Left hindlimb (tissue), 1 donor: ENCODE measurements at regions not wholly inside any gene's neighbourhood (a gene's known extent, or its start where the extent isn't known, plus 50 kb on each side); places are given as distances from the start of the nearest gene placed in this dataset.
A peak's percentile ranks its signal among the peaks of the same experiment; 100 is the strongest.

Source experiments
- DNase-seq: peaks from one replicate; pipeline ENCODE4 v3.0.0-alpha.2; 2018

DNA sequence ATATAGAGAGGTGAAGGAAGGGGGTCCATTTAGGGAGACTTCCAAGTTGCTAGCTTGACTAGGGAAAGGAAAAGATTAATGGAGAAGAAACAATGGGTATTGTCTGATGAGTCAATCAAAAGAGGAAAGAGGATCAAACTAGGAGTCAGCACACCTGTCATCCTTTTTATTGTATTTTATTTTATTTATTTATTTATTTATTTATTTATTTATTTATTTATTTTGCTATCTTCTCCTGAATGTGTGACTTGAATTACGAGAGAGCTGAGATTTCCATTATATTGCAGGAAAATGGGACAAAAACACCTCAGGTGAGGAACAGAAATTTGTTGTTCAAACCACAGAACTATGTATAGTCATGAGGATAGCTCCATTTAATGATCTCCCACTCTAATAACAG is 58.9 kb downstream of the NUDT11 start:
- DNase-seq: no peak

DNA sequence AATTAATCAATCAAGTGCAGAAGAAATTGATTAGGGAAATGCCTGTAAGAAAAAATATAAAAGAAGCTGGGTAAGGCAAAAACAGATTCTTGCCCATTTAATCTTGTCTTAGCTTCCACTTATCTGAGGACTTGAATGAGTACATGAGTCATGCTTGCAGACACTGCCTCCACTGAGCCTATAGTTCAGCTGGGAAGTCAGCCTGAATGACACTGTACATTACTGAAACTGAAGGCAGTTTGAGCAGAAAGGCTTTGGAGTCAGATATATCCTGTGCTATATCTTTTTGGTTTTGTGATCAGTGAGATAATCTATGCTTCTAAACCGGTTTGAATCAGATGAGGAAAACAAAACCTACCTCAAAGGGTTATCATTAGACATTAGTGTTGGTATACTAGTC is 61.3 kb downstream of the NUDT11 start:
- no peak for DNase-seq

DNA sequence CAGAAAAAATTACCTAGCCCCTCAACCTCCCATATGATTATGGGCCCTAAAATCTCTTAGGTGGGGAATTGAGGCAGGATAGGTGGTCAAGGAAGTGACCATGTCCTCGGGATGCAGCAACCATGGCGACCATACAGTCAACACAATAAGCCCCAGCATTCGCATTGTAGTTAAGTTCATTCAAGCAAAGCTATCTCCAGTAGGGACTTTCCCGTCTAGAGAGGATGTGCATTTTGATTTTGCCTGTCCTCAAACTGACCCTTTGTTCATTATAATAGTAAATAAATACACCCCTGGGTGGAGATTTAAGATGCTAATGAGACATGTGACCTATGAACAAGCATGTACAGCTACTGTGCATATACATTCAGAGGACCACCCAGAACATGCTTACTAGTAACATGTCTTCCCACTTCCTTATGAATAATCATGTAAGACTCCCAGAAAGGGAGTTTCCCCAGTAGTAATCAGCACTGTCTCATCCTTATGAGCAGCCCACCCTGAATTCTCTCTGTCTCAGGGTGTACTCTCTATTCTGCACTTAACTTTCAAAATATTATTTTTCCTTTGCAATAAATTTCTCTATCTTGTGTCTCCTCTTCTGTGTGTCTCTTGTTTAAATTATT is 74.3 kb downstream of the NUDT11 start:
- no peak for DNase-seq

DNA sequence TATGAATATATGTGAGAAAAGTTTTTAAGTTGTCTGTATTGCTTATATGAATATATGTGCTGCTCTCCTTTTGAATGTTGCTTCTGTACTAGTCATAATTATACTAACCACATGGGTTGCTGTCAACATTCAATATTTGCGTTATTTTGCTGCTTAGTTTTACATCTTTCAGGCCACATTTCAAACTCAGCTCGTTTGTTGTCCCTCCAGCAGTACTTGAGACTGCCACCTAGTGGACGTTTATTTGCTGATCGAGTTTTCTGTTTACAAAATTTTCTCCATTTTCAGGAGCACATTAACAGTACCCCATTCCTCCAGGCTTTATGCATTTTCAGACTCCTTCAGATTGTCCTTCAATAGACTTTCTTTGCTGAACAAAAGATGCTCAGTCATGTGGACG is 75.8 kb downstream of the NUDT11 start:
- no peak for DNase-seq

DNA sequence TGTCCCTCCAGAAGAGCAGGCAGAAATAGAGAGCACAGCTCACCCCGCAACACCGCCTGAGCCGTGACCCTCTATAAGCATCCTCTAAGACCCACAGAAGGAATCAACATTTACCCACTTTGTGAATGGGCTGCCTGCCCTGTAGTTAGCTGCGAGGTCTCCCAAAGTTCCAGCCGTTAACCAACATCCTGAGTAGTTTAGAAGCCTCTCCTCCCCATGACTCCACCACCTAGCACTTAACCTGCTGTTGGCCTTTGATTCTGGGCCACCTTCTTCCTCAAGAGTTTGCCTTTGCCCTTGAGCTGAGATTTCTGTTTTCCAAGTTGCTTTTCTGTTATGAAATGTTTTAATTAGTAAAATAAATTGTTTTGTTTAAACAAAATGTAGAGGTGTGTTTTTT is 75.8 kb downstream of the NUDT10 start:
- DNase-seq: no peak

DNA sequence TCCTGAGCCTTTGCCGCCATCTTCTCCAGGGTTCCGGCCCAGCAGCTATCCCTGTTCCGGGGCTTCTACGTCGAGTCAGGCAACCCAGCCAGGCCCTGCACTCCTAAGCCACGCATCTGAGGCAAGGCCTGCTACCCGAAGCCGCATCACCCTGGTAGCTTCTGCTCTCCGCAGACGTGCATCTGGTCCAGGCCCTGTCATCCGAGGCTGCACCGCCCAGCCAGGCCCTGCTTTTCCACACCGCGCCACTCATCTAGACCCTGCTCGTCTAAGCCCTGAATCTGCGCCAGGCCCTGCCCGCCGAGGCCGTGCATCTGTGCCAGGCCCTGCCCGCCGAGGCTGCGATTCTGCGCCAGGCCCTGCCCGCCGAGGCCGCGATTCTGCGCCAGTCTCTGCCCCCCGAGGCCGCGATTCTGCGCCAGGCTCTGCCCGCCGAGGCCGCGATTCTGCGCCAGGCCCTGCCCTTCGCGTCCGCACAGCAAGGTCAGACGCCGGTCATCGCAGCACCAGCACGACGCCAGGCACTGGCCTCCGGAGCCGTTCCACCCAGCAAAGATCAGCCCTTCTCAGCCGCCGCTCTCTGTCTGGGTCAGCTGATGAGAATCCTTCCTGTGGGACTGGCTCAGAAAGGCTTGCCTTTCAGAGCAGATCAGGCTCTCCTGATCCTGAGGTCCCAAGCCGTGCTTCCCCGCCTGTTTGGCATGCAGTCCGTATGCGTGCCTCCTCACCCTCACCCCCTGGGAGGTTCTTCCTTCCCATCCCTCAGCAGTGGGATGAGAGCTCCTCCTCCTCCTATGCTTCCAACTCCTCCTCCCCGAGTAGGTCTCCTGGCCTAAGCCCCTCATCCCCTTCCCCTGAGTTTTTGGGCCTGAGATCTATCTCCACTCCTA is 75.1 kb downstream of the NUDT10 start:
- no peak for DNase-seq

DNA sequence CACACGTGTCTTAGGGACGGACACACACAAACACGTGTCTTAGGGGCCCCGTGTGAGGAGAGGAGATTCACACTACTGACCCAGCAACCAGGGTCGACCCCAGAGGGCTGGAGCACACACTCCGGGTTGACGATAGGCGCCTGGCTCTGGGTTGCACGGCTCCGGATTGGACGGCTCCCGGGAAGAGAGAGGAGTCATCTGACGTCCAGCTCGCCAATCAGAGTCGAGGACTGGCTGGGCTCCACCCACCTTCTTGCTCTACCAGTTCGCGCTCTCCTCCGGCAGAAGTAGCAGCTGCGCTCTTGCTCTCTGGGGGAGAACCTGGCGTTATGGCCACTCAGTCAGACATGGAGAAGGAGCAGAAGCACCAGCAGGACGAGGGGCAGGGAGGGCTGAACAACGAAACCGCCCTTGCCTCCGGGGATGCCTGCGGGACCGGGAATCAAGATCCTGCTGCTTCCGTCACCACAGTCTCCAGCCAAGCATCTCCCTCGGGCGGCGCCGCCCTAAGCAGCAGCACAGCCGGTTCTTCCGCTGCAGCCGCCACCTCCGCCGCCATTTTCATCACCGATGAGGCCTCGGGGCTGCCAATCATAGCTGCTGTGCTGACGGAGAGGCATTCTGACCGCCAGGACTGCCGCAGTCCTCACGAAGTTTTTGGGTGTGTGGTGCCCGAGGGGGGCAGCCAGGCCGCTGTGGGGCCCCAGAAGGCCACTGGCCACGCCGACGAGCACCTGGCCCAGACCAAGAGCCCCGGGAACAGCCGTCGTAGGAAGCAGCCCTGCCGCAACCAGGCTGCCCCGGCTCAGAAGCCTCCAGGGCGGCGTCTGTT is 74.3 kb downstream of the NUDT10 start:
- no peak for DNase-seq

DNA sequence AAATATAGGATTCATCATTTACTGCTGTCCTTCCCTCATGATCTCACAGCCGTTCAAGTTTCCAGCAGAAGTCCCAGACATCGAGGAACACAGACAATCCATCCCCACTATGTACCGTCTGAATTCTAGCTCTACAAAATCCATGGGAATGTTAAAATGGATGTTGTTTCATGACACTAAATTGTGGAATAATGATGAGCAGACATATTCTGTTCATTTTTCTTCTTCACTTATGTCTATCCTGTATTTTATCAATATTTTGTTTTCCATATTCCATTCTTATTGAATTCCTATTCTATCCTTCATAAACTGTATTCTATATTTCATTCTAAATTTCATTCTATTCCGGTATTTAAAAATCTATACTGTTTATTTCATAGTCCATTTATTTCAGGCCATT is 71.8 kb downstream of the NUDT10 start:
- DNase-seq: no peak

DNA sequence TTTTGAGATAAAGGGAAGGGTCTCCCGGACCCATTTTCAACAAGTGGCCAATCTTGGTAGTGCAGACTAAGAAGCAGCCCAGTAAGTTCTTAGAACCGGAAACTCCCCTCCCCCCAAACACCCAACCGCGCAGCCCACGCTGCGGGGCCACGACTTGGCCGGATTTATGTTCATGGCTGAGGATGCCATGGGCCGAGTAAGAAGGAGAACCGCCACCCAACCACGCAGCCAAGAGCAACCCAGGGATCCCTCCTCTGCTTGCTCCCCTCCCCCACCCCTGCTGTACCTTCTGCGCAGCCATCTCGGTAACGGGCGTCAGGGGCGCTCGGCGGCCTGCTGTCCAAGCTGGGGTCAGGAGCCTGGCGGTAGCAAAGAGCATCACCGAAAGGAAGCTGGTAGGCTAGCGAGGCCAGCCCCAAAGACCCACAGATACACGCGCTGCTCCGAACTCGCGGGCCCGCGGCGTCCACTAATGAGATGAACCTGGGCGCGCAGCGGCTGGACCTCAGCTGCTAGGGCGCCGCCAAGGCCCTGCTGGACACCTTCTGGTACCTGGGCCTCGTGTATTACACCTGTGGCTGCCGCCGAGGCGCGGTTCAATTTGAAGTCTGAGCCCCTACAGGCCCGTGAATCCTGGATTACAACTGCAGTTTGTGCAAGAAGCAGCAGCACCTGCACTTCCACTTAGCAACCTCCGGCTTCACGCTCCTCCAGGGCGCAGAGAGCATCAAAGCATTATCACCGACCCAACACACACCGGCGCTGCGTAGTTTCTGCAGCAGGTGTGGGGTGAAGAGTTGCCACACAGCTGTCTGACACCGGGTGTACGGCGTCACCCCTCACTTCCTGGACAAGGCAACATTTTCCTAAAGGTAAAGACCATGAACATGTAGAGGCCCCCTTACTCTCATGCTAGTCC is 63.4 kb downstream of the NUDT10 start:
- DNase-seq: peak; percentile 38

DNA sequence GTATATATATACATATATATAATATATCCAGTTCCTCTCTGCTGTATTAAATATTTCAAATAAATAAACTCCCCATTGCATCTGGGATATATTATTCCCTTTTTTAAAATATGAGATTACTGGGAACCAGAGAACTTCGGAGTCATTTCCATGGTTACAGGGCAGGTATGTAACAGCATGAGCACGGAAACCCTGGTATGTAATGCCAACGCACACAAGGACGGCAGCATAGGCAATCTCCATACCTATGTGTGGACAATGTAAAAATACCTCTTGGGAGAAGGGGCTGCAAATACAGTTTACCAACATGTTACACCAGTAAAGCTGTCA is 62.8 kb downstream of the NUDT10 start:
- DNase-seq: no peak
